Fibroblast of mammary gland (primary cell): ENCODE measurements at regions not wholly inside any gene's neighbourhood (a gene's known extent, or its start where the extent isn't known, plus 50 kb on each side); places are given as distances from the start of the nearest gene placed in this dataset.
"Not testable (repeated sequence)": the region's sequence is repeated elsewhere in the genome, so short reads cannot be mapped to it uniquely, and the experiment has no call there.

Source experiments
- DNase-seq: peaks from one replicate; pipeline ENCODE4 v3.0.0-alpha.2; 2010; ENCODE audit warnings: low read depth
- H3K4me3 ChIP-seq: 2 replicates; pipeline ENCODE4 v1.5.1; 2011; ENCODE audit warnings: low read depth, mild to moderate bottlenecking, low read length, moderate library complexity; ENCODE audit not compliant: control insufficient read depth
- CTCF ChIP-seq: conservative IDR thresholded peaks from 2 replicates; pipeline ENCODE4 v1.5.1; 2011; ENCODE audit warnings: low read depth, low read length, inconsistent platforms; ENCODE audit not compliant: control insufficient read depth, insufficient read depth

- TF ChIP-seq CTCF = no peak
- H3K4me3 ChIP-seq = no peak overlapping the region
- peak; percentile 0 for DNase-seq
These were observed 514.8 kb downstream of the AMY1C start for GRCh38 chr1:104264521-104264920.

GRCh38 chr1:104265163-104265562, 515.5 kb downstream of the AMY1C start:
- DNase-seq = no peak
- no peak overlapping the region for H3K4me3 ChIP-seq
- TF ChIP-seq CTCF = no peak

GRCh38 chr1:104266612-104267011, 516.9 kb downstream of the AMY1C start:
- H3K4me3 ChIP-seq = no peak overlapping the region
- DNase-seq = no peak
- TF ChIP-seq CTCF = no peak

GRCh38 chr1:104288322-104288721, 538.6 kb downstream of the AMY1C start:
- H3K4me3 ChIP-seq, DNase-seq: not testable (repeated sequence)

GRCh38 chr1:104291156-104291555, 541.5 kb downstream of the AMY1C start:
- no peak overlapping the region for H3K4me3 ChIP-seq
- DNase-seq = no peak
- TF ChIP-seq CTCF = no peak

- no peak for DNase-seq
- H3K4me3 ChIP-seq = no peak overlapping the region
- no peak for TF ChIP-seq CTCF
These were observed 544.6 kb downstream of the AMY1C start for GRCh38 chr1:104294259-104294658.

- DNase-seq = no peak
- no peak overlapping the region for H3K4me3 ChIP-seq
- no peak for TF ChIP-seq CTCF
These were observed 545.8 kb downstream of the AMY1C start for GRCh38 chr1:104295511-104295910.
